ENCODE measurements at regions not wholly inside any gene's neighbourhood (a gene's known extent, or its start where the extent isn't known, plus 50 kb on each side); places are given as distances from the start of the nearest gene placed in this dataset.
A peak's percentile ranks its signal among the peaks of the same experiment; 100 is the strongest.
"Not testable (repeated sequence)": the region's sequence is repeated elsewhere in the genome, so short reads cannot be mapped to it uniquely, and the experiment has no call there.

- no peak for DNase-seq
These were observed 458.1 kb upstream of the RASGRP1 start for GRCh38 chr15:39022532-39023305.

GRCh38 chr15:39025321-39025720 is 460.7 kb upstream of the RASGRP1 start:
- DNase-seq = no peak

- no peak for DNase-seq
These were observed 461.3 kb upstream of the RASGRP1 start for GRCh38 chr15:39025881-39026280.

GRCh38 chr15:39028069-39028468 is 463.5 kb upstream of the RASGRP1 start:
- no peak for DNase-seq

- no peak for DNase-seq
These were observed 465.1 kb upstream of the RASGRP1 start for GRCh38 chr15:39029741-39030140.

GRCh38 chr15:39030291-39031070 is 465.9 kb upstream of the RASGRP1 start:
- no peak for DNase-seq

GRCh38 chr15:39031596-39031995 is 467.0 kb upstream of the RASGRP1 start:
- DNase-seq = no peak

GRCh38 chr15:39034816-39035215 is 470.2 kb upstream of the RASGRP1 start:
- DNase-seq = no peak

- DNase-seq = not testable (repeated sequence)
These were observed 473.0 kb upstream of the RASGRP1 start for GRCh38 chr15:39037611-39038010.

- no peak for DNase-seq
These were observed 476.2 kb upstream of the RASGRP1 start for GRCh38 chr15:39040861-39041260.

GRCh38 chr15:39041979-39042495 is 477.4 kb upstream of the RASGRP1 start:
- no peak for DNase-seq

- no peak for DNase-seq
These were observed 487.2 kb upstream of the RASGRP1 start for GRCh38 chr15:39051626-39052322.

- peak in 1 of 56 donors; percentile 0 for DNase-seq
These were observed 487.7 kb upstream of the RASGRP1 start for GRCh38 chr15:39052323-39052705.

- no peak for DNase-seq
These were observed 488.9 kb upstream of the RASGRP1 start for GRCh38 chr15:39053480-39053879.

GRCh38 chr15:39054128-39054732 is 489.6 kb upstream of the RASGRP1 start:
- DNase-seq = no peak

- DNase-seq = no peak
These were observed 491.7 kb upstream of the RASGRP1 start for GRCh38 chr15:39056357-39056756.

GRCh38 chr15:39058351-39059131 is 493.9 kb upstream of the RASGRP1 start:
- DNase-seq = no peak

- no peak for DNase-seq
These were observed 495.3 kb upstream of the RASGRP1 start for GRCh38 chr15:39059917-39060316.

- no peak for DNase-seq
These were observed 497.4 kb upstream of the RASGRP1 start for GRCh38 chr15:39061952-39062464.

GRCh38 chr15:39066677-39067076 is 502.1 kb upstream of the RASGRP1 start:
- no peak for DNase-seq

All from amygdala (tissue), 56 donors.